ENCODE measurements at regions not wholly inside any gene's neighbourhood (a gene's known extent, or its start where the extent isn't known, plus 50 kb on each side); places are given as distances from the start of the nearest gene placed in this dataset.

DNA sequence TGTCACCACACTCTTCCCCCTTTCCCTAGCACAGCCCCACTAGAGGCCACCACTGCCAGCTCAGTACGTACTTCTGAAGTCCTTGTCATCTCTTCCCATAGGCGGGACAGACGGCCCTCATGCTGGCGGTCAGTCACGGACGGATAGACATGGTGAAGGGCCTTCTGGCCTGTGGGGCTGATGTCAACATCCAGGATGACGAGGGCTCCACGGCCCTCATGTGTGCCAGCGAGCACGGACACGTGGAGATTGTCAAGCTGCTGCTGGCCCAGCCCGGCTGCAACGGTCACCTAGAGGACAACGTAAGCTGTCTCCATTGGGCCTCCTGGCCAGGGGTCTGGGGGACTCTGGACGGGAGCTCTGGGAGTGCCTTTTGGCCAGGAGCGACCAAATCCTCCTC is 99.4 kb upstream of the DMRT1 start:
- no peak overlapping the region for H3K27ac ChIP-seq (ENCODE audit: control insufficient read depth, insufficient read depth)
- BruUV-seq (replicated peaks), result no TSS peak
- no peaks in the 10 kb centered on the region for H4K20me1 ChIP-seq (ENCODE audit: control insufficient read depth, insufficient read depth)
- H3K79me2 ChIP-seq (ENCODE audit: control insufficient read depth, insufficient read depth, low read length), result no peaks in the 10 kb centered on the region
- FAIRE-seq (no peak), DNase-seq (ENCODE audit: low read depth, low spot score) (no peak), ATAC-seq (no peak)
- 29% methylated on average over 16 of the region's 16 CpGs for WGBS (ENCODE audit: insufficient coverage, insufficient replicate concordance, low lambda C conversion rate, missing lambda C conversion rate)
- intact Hi-C loops (cut with micrococcal nuclease; ENCODE audit: unreplicated experiment) (no loop called here), in situ Hi-C loops (cut with MboI) (no loop called here)
- ChIA-PET POLR2A (interaction anchor here (0.5 kb wide), 1 partner anchor 720 kb away, joined by 3 read pairs; no protein-coding TSS in a partner anchor), CTCF (interaction anchor here (0.7 to 0.8 kb wide), 2 partner anchors 13 to 155 kb away, joined by 3 read pairs; no protein-coding TSS in a partner anchor), SMC1A (ENCODE audit: uncharacterized antibody, unreplicated experiment) (no interaction called here), RAD21 (ENCODE audit: unreplicated experiment) (no interaction called here)
- TF ChIP-seq STAT3 (IDR thresholded peaks at IDR 0.05; ENCODE audit: low read depth, low read length), result no peak
- no peaks in the 10 kb centered on the region for H3K9me3 ChIP-seq (replicated peaks; ENCODE audit: control insufficient read depth, insufficient read depth, low read length)
- H3K36me3 ChIP-seq (ENCODE audit: control insufficient read depth in 2 of 2, insufficient read depth in 2 of 2, low read length in 1 of 2), result no peaks in the 10 kb centered on the region
- no peaks in the 10 kb centered on the region for H3K4me1 ChIP-seq (ENCODE audit: control insufficient read depth, insufficient read depth, low read length)
- H3K9ac ChIP-seq (ENCODE audit: control insufficient read depth, insufficient read depth, low read length), result no peak overlapping the region
- peaks cover 0 to 4% of the 10 kb centered on the region in 2 experiments; a peak in 3 of 4 replicates for H3K27me3 ChIP-seq (replicated peaks in 1 of 2; ENCODE audit: control insufficient read depth in 2 of 2, insufficient read depth in 2 of 2, low read length in 1 of 2)
- no peak overlapping the region for H3K4me3 ChIP-seq
- no peak overlapping the region for H3K4me2 ChIP-seq (ENCODE audit: control insufficient read depth, insufficient read depth)
- no peak overlapping the region for H2AFZ ChIP-seq (ENCODE audit: control insufficient read depth, low read depth, low read length)

DNA sequence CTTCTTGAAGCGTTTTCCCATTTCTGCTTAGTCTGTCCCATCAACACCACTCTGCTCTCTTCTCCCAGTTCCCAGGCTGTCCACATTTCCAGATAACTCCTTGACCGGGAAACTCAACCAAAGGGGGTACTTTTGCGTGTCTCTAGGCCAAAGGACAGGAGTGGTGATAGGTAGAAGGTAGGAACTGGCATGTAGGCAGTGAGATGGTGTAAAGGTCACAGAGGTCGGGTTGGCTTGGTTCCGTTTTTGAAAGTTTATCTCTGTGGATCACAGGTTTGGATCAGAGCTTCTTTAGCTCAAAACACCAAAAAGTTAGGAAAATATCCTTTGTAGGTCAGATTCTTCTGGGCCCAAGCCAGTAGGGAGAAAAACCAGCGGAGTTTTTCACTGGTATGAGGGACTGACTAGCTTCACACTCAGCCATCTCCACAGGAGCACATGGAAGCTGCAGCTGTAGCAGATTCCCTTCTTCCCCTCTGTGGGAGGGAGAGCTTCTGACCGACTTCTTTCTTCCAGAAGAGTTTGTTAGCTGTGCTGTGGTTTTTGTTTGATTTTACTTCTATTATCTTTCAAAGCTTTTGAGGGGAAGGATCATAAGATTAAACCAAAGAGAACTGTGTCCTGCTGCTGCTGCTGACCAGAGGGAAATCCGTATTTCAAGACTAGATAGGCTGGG is 98.4 kb upstream of the DMRT1 start:
- intact Hi-C loops (cut with micrococcal nuclease; ENCODE audit: unreplicated experiment), result no loop called here
- ChIA-PET POLR2A (no interaction called here), CTCF (interaction anchor here (0.7 kb wide), 1 partner anchor 154 kb away, joined by 3 read pairs; no protein-coding TSS in a partner anchor), RAD21 (ENCODE audit: unreplicated experiment) (no interaction called here), SMC1A (ENCODE audit: uncharacterized antibody, unreplicated experiment) (no interaction called here)
- DNase-seq (ENCODE audit: low read depth, low spot score) (no peak), FAIRE-seq (no peak), ATAC-seq (no peak)
- Histone ChIP-seq H2AFZ (ENCODE audit: control insufficient read depth, low read depth, low read length) (no peak overlapping the region), H3K27ac (ENCODE audit: control insufficient read depth, insufficient read depth) (no peak overlapping the region), H3K9me3 (replicated peaks; ENCODE audit: control insufficient read depth, insufficient read depth, low read length) (no peaks in the 10 kb centered on the region), H3K4me2 (ENCODE audit: control insufficient read depth, insufficient read depth) (no peak overlapping the region), H3K27me3 (replicated peaks in 1 of 2; ENCODE audit: control insufficient read depth in 2 of 2, insufficient read depth in 2 of 2, low read length in 1 of 2) (peaks cover 0 to 4% of the 10 kb centered on the region in 2 experiments; a peak in 3 of 4 replicates), H3K4me3 (no peak overlapping the region), H3K79me2 (ENCODE audit: control insufficient read depth, insufficient read depth, low read length) (no peaks in the 10 kb centered on the region), H3K4me1 (ENCODE audit: control insufficient read depth, insufficient read depth, low read length) (no peaks in the 10 kb centered on the region), H3K9ac (ENCODE audit: control insufficient read depth, insufficient read depth, low read length) (no peak overlapping the region), H4K20me1 (ENCODE audit: control insufficient read depth, insufficient read depth) (no peaks in the 10 kb centered on the region), H3K36me3 (ENCODE audit: control insufficient read depth in 2 of 2, insufficient read depth in 2 of 2, low read length in 1 of 2) (no peaks in the 10 kb centered on the region)
- in situ Hi-C loops (cut with MboI), result no loop called here
- WGBS (ENCODE audit: insufficient coverage, insufficient replicate concordance, low lambda C conversion rate, missing lambda C conversion rate), result 3% methylated on average over 8 of the region's 8 CpGs
- TF ChIP-seq CBFB (IDR thresholded peaks at IDR 0.05; ENCODE audit: low read depth), result no peak
- no peak for TF ChIP-seq JUND (IDR thresholded peaks at IDR 0.05; ENCODE audit: low read depth, low read length)
- TF ChIP-seq, protein P1, sequence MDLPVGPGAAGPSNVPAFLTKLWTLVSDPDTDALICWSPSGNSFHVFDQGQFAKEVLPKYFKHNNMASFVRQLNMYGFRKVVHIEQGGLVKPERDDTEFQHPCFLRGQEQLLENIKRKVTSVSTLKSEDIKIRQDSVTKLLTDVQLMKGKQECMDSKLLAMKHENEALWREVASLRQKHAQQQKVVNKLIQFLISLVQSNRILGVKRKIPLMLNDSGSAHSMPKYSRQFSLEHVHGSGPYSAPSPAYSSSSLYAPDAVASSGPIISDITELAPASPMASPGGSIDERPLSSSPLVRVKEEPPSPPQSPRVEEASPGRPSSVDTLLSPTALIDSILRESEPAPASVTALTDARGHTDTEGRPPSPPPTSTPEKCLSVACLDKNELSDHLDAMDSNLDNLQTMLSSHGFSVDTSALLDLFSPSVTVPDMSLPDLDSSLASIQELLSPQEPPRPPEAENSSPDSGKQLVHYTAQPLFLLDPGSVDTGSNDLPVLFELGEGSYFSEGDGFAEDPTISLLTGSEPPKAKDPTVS (IDR thresholded peaks at IDR 0.05; ENCODE audit: low read depth, low read length), result no peak
- TF ChIP-seq POLR2AphosphoS5 (IDR thresholded peaks at IDR 0.05; ENCODE audit: low read length), result no peak
- no peak for TF ChIP-seq CEBPB (IDR thresholded peaks at IDR 0.05; ENCODE audit: borderline replicate concordance in 1 of 2, low read depth in 2 of 2, low read length in 2 of 2)
- no peak for TF ChIP-seq BHLHE40 (IDR thresholded peaks at IDR 0.05; ENCODE audit: borderline replicate concordance in 1 of 2, low read depth in 2 of 2, low read length in 1 of 2)
- no peak for TF ChIP-seq CHD1 (IDR thresholded peaks at IDR 0.05; ENCODE audit: low read depth, low read length)
- TF ChIP-seq NRF1 (conservative IDR thresholded peaks at IDR 0.05; ENCODE audit: low read depth, low read length), result no peak
- no peak for TF ChIP-seq GABPA (IDR thresholded peaks at IDR 0.05; ENCODE audit: low read depth)
- TF ChIP-seq, protein P2, sequence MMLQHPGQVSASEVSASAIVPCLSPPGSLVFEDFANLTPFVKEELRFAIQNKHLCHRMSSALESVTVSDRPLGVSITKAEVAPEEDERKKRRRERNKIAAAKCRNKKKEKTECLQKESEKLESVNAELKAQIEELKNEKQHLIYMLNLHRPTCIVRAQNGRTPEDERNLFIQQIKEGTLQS (IDR thresholded peaks at IDR 0.05; ENCODE audit: borderline replicate concordance, extremely low read depth, low read depth, low read length), result no peak
- no TSS peak for BruUV-seq (replicated peaks)

Measured in GM12878 (cell line).